ENCODE measurements at regions not wholly inside any gene's neighbourhood (a gene's known extent, or its start where the extent isn't known, plus 50 kb on each side); places are given as distances from the start of the nearest gene placed in this dataset.

DNA sequence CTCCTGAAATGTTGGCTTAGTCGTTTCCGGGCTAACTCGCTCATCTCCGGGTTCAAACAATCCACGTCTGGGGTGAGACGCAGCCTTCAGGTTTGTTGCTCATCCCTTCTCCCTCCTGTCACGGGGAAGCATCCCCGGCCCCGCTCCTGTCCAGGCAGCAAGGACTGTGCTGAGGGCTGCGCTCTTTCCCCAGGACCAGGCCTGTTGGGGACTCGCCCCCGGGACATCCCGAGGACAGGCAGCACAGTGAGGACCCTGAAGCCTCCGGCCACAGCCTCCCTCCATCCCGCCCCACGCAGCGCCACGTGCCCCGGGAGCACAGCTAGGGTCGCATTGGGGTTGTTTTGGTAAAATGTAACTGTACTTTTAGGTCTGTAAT, 252.0 kb downstream of the BRD1 start:
- Mint-ChIP-seq H3K27ac (ENCODE audit: unreplicated experiment) (no peak overlapping the region), H3K9me3 (peaks cover 3% of the 10 kb centered on the region), H3K4me1 (no peaks in the 10 kb centered on the region), H3K27me3 (ENCODE audit: low read depth) (no peaks in the 10 kb centered on the region), H3K4me3 (no peak overlapping the region), H3K36me3 (ENCODE audit: low read depth) (no peaks in the 10 kb centered on the region)
- no peak for DNase-seq (ENCODE audit: low read depth, low spot score)
- TF ChIP-seq, protein P1, sequence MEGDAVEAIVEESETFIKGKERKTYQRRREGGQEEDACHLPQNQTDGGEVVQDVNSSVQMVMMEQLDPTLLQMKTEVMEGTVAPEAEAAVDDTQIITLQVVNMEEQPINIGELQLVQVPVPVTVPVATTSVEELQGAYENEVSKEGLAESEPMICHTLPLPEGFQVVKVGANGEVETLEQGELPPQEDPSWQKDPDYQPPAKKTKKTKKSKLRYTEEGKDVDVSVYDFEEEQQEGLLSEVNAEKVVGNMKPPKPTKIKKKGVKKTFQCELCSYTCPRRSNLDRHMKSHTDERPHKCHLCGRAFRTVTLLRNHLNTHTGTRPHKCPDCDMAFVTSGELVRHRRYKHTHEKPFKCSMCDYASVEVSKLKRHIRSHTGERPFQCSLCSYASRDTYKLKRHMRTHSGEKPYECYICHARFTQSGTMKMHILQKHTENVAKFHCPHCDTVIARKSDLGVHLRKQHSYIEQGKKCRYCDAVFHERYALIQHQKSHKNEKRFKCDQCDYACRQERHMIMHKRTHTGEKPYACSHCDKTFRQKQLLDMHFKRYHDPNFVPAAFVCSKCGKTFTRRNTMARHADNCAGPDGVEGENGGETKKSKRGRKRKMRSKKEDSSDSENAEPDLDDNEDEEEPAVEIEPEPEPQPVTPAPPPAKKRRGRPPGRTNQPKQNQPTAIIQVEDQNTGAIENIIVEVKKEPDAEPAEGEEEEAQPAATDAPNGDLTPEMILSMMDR (conservative IDR thresholded peaks at IDR 0.05): no peak

DNA sequence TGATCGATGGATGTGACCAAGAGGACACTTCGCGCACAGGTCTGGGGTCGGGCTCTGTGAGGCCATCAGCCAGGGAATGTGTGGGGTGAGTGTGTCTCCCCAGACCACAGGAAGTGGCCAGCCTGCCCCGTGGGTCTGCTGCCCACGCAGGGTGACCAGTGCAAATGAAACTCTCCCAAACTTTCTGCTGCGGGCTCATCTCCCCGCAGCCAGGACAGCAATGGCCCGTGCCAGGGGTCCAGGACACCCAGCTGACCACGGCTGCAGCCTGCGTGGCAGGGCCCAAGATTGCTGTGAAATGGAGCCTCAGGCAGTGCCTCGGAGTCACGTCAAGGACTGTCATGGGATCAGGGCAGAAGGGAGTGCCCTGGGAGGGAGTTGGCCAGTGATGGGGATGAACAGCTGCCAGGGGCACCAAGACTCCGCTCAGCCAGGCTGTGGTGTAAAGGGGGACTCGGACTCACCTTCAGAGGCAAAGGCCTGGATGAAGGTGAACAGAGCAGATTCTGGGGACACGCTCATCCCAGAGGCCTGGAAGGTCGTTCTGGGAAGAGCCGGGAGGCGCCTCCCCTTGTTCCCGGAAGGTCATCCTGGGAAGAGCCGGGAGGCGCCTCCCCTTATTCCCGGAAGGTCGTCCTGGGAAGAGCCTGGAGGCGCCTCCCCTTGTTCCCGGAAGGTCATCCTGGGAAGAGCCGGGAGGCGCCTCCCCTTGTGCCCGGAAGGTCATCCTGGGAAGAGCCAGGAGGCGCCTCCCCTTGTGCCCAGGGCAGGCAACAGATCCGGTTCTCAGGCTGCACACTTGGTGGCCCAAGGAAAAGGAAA, 252.6 kb downstream of the BRD1 start:
- no peaks in the 10 kb centered on the region for H3K27me3 Mint-ChIP-seq (ENCODE audit: low read depth)
- peak overlapping the region; percentile 75 for H3K27ac Mint-ChIP-seq (ENCODE audit: unreplicated experiment)
- H3K4me3 Mint-ChIP-seq: no peak overlapping the region
- no peaks in the 10 kb centered on the region for H3K4me1 Mint-ChIP-seq
- no peak for DNase-seq (ENCODE audit: low read depth, low spot score)
- no peaks in the 10 kb centered on the region for H3K36me3 Mint-ChIP-seq (ENCODE audit: low read depth)
- H3K9me3 Mint-ChIP-seq: peaks cover 3% of the 10 kb centered on the region
- TF ChIP-seq, protein P1 (conservative IDR thresholded peaks at IDR 0.05): no peak

DNA sequence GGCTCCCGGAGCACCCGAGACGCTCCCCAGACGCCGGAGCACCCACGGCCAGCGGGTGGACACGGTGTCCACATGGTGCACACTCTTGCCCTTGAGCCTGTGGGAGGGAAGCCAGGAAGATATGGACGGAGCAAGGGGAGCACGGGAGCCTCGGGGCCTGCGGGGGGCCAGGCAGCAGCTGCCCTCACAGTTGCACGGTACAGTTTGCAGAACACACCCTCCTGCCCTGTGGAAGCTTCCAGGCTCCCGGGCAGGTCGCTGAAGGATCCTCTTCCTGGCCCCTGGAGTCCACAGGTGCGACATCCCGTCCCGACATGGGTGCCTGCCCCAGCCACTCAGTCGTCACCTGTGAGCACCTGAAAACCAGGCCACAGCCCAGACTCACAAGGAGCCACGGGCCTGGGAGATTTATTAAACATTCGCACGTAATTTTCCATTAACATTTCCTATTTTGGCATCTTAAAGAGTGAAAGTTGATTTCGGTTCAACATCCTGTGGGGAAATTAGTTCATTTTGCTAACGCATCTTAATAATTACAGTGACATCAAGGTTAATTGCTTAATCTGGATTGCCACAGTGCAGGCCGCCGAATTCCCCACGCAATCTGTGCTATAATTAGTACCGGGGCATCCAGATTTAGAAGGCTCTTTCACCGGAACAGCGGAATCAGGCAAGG, 253.3 kb downstream of the BRD1 start:
- Mint-ChIP-seq H3K27me3 (ENCODE audit: low read depth) (no peaks in the 10 kb centered on the region), H3K36me3 (ENCODE audit: low read depth) (no peaks in the 10 kb centered on the region), H3K9me3 (peaks cover 3% of the 10 kb centered on the region), H3K4me1 (no peaks in the 10 kb centered on the region), H3K27ac (ENCODE audit: unreplicated experiment) (no peak overlapping the region), H3K4me3 (no peak overlapping the region)
- DNase-seq (ENCODE audit: low read depth, low spot score): no peak
- TF ChIP-seq, protein P1 (conservative IDR thresholded peaks at IDR 0.05): no peak

DNA sequence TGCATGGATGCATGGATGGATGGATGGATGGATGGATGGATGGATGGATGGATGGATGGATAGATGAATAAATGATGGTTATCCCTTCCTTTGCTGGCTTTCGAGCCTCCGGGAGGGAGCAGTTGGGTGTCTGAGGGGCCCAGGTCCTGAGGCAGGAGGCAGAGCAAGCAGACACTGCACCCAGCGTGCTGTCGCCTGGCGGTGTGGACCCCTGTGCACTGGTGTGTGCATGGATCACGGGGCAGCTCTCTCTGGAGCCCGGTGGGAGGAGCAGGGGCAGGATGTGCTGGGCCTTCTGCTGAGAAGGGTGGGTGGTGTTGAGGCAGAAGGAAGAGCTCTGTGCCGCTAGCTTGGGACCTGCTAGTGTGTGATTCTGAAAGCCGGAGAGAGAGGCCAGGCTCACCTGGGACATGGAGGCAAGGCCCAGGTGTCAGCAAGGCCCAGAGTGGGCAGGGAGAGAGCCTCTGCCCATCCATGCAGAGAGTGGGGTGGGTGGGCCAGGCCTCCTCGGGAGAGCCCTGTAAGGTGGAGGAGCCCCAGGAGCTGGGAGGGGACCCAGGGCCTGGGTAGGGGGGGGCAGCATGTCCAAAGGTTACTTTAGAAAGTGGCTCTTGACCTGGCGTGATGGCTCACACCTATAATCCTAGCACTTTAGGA, 254.4 kb downstream of the BRD1 start:
- no peak overlapping the region for H3K27ac Mint-ChIP-seq (ENCODE audit: unreplicated experiment)
- H3K4me1 Mint-ChIP-seq: no peaks in the 10 kb centered on the region
- no peaks in the 10 kb centered on the region for H3K27me3 Mint-ChIP-seq (ENCODE audit: low read depth)
- no peaks in the 10 kb centered on the region for H3K9me3 Mint-ChIP-seq
- TF ChIP-seq, protein P1 (conservative IDR thresholded peaks at IDR 0.05): no peak
- no peak for DNase-seq (ENCODE audit: low read depth, low spot score)
- H3K4me3 Mint-ChIP-seq: no peak overlapping the region
- H3K36me3 Mint-ChIP-seq (ENCODE audit: low read depth): no peaks in the 10 kb centered on the region

DNA sequence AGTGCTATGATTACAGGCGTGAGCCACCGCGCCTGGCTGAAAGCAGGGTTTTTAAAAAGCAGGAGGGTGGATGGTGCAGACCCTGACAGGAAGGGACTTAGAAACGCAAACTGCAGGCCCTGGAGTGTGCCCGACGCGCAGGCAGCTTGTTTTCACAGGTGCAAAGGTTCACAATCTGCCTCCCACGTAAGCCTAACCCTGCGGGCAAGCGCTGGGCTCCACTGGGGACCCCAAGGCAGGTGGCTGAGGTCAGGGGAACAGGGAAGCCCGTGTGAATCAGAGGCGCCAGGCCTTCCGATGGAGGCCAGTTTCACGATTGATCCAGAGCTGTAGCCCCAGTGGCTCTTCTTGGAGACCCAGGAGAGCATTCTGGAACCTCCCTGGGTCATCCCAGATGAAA, 256.3 kb downstream of the BRD1 start:
- no peaks in the 10 kb centered on the region for H3K4me1 Mint-ChIP-seq

More for the DNA sequence above, 256.3 kb downstream of the BRD1 start:
- no peak overlapping the region for H3K4me3 Mint-ChIP-seq
- TF ChIP-seq, protein P1 (conservative IDR thresholded peaks at IDR 0.05): no peak
- no peaks in the 10 kb centered on the region for H3K27me3 Mint-ChIP-seq (ENCODE audit: low read depth)
- no peak overlapping the region for H3K27ac Mint-ChIP-seq (ENCODE audit: unreplicated experiment)
- DNase-seq (ENCODE audit: low read depth, low spot score): no peak
- H3K36me3 Mint-ChIP-seq (ENCODE audit: low read depth): no peaks in the 10 kb centered on the region
- no peaks in the 10 kb centered on the region for H3K9me3 Mint-ChIP-seq

Data from neural crest cell (in vitro differentiated cells).